HEK293 (cell line): ENCODE measurements at regions not wholly inside any gene's neighbourhood (a gene's known extent, or its start where the extent isn't known, plus 50 kb on each side); places are given as distances from the start of the nearest gene placed in this dataset.

Experiments used
- KLF7 ChIP-seq: fragments of 450-650 bp; formaldehyde crosslinking; IDR thresholded peaks from 2 replicates; pipeline ENCODE4 v1.5.1; 2016; ENCODE audit warnings: missing biosample characterization, missing genetic modification characterization, borderline replicate concordance
- SP2 ChIP-seq: fragments of 450-650 bp; formaldehyde crosslinking; IDR thresholded peaks from 2 replicates; pipeline ENCODE4 v1.5.1; 2016; ENCODE audit warnings: missing biosample characterization, missing genetic modification characterization
- TCF7L2 ChIP-seq: IDR thresholded peaks from 2 replicates; pipeline ENCODE4 v1.6.1; 2011; ENCODE audit warnings: low read depth, mild to moderate bottlenecking, inconsistent platforms, low read length, moderate library complexity, borderline replicate concordance
- TSHZ1 ChIP-seq: fragments of 450-650 bp; formaldehyde crosslinking; IDR thresholded peaks from 2 replicates; pipeline ENCODE4 v1.5.1; 2016; ENCODE audit warnings: missing biosample characterization, missing genetic modification characterization, borderline replicate concordance
- ZNF629 ChIP-seq: fragments of 450-650 bp; formaldehyde crosslinking; IDR thresholded peaks from 2 replicates; pipeline ENCODE4 v1.5.1; 2017; ENCODE audit warnings: missing biosample characterization, missing genetic modification characterization
- ZNF701 ChIP-seq: fragments of 450-650 bp; formaldehyde crosslinking; IDR thresholded peaks from 2 replicates; pipeline ENCODE4 v1.5.1; 2016; ENCODE audit warnings: missing biosample characterization, missing genetic modification characterization
- ZNF837 ChIP-seq: fragments of 450-650 bp; formaldehyde crosslinking; IDR thresholded peaks from 2 replicates; pipeline ENCODE4 v1.5.1; 2016; ENCODE audit warnings: missing biosample characterization, missing genetic modification characterization
- TF ChIP-seq, protein P1 (sequence below): fragments of 450-650 bp; formaldehyde crosslinking; IDR thresholded peaks from 2 replicates; pipeline ENCODE4 v1.5.1; 2016; ENCODE audit warnings: missing biosample characterization, missing genetic modification characterization
- TF ChIP-seq, protein P2 (sequence below): fragments of 450-650 bp; formaldehyde crosslinking; IDR thresholded peaks from 2 replicates; pipeline ENCODE4 v1.5.1; 2017; ENCODE audit warnings: missing biosample characterization, missing genetic modification characterization
- TF ChIP-seq, protein P3 (sequence below): fragments of 450-650 bp; IDR thresholded peaks from 2 replicates; pipeline ENCODE4 v1.5.1; 2018; ENCODE audit warnings: missing biosample characterization, mild to moderate bottlenecking, missing genetic modification characterization

GRCh38 chr1:185385991-185386390 lies 68.9 kb upstream of the IVNS1ABP start:
- TF ChIP-seq ZNF837 (tag by site-specific recombination) = no peak
- TF ChIP-seq, protein P1, sequence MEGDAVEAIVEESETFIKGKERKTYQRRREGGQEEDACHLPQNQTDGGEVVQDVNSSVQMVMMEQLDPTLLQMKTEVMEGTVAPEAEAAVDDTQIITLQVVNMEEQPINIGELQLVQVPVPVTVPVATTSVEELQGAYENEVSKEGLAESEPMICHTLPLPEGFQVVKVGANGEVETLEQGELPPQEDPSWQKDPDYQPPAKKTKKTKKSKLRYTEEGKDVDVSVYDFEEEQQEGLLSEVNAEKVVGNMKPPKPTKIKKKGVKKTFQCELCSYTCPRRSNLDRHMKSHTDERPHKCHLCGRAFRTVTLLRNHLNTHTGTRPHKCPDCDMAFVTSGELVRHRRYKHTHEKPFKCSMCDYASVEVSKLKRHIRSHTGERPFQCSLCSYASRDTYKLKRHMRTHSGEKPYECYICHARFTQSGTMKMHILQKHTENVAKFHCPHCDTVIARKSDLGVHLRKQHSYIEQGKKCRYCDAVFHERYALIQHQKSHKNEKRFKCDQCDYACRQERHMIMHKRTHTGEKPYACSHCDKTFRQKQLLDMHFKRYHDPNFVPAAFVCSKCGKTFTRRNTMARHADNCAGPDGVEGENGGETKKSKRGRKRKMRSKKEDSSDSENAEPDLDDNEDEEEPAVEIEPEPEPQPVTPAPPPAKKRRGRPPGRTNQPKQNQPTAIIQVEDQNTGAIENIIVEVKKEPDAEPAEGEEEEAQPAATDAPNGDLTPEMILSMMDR (tag by site-specific recombination) = no peak
- TF ChIP-seq, protein P2, sequence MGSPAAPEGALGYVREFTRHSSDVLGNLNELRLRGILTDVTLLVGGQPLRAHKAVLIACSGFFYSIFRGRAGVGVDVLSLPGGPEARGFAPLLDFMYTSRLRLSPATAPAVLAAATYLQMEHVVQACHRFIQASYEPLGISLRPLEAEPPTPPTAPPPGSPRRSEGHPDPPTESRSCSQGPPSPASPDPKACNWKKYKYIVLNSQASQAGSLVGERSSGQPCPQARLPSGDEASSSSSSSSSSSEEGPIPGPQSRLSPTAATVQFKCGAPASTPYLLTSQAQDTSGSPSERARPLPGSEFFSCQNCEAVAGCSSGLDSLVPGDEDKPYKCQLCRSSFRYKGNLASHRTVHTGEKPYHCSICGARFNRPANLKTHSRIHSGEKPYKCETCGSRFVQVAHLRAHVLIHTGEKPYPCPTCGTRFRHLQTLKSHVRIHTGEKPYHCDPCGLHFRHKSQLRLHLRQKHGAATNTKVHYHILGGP (tag by site-specific recombination) = no peak
- TF ChIP-seq TSHZ1 (tag by site-specific recombination) = no peak
- TF ChIP-seq, protein P3, sequence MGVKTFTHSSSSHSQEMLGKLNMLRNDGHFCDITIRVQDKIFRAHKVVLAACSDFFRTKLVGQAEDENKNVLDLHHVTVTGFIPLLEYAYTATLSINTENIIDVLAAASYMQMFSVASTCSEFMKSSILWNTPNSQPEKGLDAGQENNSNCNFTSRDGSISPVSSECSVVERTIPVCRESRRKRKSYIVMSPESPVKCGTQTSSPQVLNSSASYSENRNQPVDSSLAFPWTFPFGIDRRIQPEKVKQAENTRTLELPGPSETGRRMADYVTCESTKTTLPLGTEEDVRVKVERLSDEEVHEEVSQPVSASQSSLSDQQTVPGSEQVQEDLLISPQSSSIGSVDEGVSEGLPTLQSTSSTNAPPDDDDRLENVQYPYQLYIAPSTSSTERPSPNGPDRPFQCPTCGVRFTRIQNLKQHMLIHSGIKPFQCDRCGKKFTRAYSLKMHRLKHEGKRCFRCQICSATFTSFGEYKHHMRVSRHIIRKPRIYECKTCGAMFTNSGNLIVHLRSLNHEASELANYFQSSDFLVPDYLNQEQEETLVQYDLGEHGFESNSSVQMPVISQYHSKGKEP (tag by site-specific recombination) = no peak
- TF ChIP-seq TCF7L2 = no peak
- TF ChIP-seq ZNF629 (tag by site-specific recombination) = no peak
- no peak for TF ChIP-seq SP2 (tag by site-specific recombination)
- no peak for TF ChIP-seq ZNF701 (tag by site-specific recombination)
- TF ChIP-seq KLF7 (tag by site-specific recombination) = no peak
